Ishikawa (cell line): ENCODE measurements at regions not wholly inside any gene's neighbourhood (a gene's known extent, or its start where the extent isn't known, plus 50 kb on each side); places are given as distances from the start of the nearest gene placed in this dataset.

Experiments used
- EGR1 ChIP-seq: IDR thresholded peaks from 2 replicates; pipeline ENCODE4 v1.6.1; 2012
- FOXM1 ChIP-seq: IDR thresholded peaks from 2 replicates; pipeline ENCODE4 v1.6.1; 2012; ENCODE audit warnings: low read depth, borderline replicate concordance
- TAF1 ChIP-seq: IDR thresholded peaks from 2 replicates; pipeline ENCODE4 v1.6.1; 2012; ENCODE audit warnings: low read depth, mild to moderate bottlenecking
- TCF12 ChIP-seq: IDR thresholded peaks from 2 replicates; pipeline ENCODE4 v1.6.1; 2012; ENCODE audit warnings: low read depth
- TEAD4 ChIP-seq: IDR thresholded peaks from 2 replicates; pipeline ENCODE4 v1.6.1; 2012

GRCh38 chr10:28733647-28734046 lies 56.3 kb downstream of the BAMBI start:
- no peak for TF ChIP-seq TEAD4
- TF ChIP-seq FOXM1, result no peak
- TF ChIP-seq EGR1, result no peak
- no peak for TF ChIP-seq TAF1
- no peak for TF ChIP-seq TCF12
